ENCODE measurements at regions not wholly inside any gene's neighbourhood (a gene's known extent, or its start where the extent isn't known, plus 50 kb on each side); places are given as distances from the start of the nearest gene placed in this dataset.
"Not testable (repeated sequence)": the region's sequence is repeated elsewhere in the genome, so short reads cannot be mapped to it uniquely, and the experiment has no call there.

DNA sequence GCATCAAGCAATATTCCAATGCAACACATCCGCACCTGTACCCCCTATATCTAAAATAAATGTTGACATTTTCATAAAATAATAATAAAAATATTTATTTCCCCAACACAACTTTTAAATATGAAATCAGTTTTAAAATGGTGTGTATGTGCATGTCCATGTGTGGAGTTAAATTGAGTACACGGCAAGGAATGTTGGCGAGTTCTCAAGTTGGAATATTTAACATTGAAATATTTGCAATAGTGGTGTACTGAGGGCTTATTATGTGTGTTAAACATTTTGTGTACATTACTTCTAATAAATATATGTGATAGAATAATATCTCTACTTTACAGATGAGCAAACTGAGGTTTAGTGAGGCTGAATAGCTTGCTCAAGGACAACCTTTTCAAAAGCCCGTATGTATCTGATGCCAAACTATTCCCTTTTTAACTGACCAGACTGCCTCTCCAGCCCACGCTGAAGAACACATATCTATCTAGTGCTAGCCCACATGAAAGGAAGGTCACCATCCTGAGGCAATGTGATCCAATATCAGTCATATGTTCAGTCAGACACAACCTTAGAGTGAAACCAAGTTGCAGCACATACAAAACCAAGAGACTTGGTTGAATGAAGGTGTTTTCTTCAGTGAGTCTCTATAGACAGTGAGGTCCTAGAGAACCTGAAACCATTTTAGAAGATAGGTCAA lies 192.2 kb upstream of the CDH11 start:
- ChIA-PET POLR2A (no interaction called here), CTCF (no interaction called here)
- peaks cover 0 to 10% (median 9%) of the 10 kb centered on the region in 3 donors for H3K9me3 Mint-ChIP-seq
- no CpG with 5 or more reads among the region's 5 CpGs for WGBS (ENCODE audit: insufficient coverage)
- no peaks in the 10 kb centered on the region for H3K36me3 ChIP-seq (ENCODE audit: control insufficient read depth in 2 of 2, extremely low read depth in 1 of 2, insufficient read depth in 1 of 2, low read length in 1 of 2)
- H3K36me3 Mint-ChIP-seq = no peaks in the 10 kb centered on the region
- no peak overlapping the region for H3K4me3 Mint-ChIP-seq
- H3K4me1 Mint-ChIP-seq = no peaks in the 10 kb centered on the region
- H3K9me3 ChIP-seq = no peaks in the 10 kb centered on the region
- DNase-seq (no peak), ATAC-seq (replicated peaks in 1 of 4) (no peak)
- no peaks in the 10 kb centered on the region for H3K27me3 ChIP-seq (replicated peaks in 1 of 2; ENCODE audit: control insufficient read depth in 2 of 2, extremely low read depth in 1 of 2, insufficient read depth in 2 of 2, low read length in 1 of 2)
- no peaks in the 10 kb centered on the region for H3K4me1 ChIP-seq (ENCODE audit: control insufficient read depth in 1 of 2, extremely low read depth in 1 of 2, insufficient read depth in 2 of 2, low read length in 2 of 2)
- no peaks in the 10 kb centered on the region for H3K27me3 Mint-ChIP-seq
- no peak overlapping the region for H3K27ac Mint-ChIP-seq
- H3K27ac ChIP-seq (ENCODE audit: low read length) = no peak overlapping the region
- no peak overlapping the region for H3K4me3 ChIP-seq (ENCODE audit: control insufficient read depth in 1 of 2, extremely low read depth in 1 of 2, low read length in 1 of 2)

DNA sequence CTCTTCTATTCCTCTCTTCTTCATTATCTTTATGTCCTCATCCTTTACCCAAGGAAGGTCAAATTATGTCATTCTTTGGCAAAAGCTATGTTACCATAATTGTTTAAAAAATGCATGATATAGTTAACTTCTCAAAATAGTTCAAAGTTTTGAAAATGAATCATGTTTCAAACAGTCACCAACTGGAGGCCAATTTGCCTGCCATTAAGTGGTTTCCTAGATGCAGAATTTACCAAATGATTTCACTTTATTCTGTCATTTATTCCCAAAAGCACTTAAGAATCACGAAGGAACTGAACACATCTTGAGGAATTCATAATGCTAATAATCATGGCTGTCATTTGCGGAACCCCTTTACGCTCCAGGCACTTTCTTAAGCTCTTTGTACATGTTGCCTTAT lies 190.9 kb upstream of the CDH11 start:
- H3K27me3 Mint-ChIP-seq = no peaks in the 10 kb centered on the region
- CTCF ChIA-PET = no interaction called here

DNA sequence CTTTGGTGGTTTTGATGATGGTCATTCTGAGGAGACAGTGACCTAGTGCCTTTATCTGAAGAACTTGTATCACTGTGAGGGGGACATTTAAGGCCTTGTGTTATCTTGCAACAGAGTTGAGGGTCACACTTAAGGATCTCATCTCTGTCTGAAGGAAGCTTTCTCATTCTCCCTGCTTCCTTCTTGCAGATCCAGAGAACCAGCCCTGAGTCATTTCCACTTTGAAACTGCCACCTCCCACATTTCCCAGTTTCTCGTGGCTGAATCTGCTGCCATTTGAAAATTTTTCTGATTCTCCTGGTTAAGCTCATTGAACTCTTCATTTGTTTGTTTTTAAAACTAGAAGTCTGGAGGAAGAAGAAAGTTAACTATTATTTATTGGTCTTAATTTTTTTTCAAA lies 190.2 kb upstream of the CDH11 start:
- CTCF ChIA-PET = no interaction called here
- no peak for ATAC-seq (replicated peaks in 1 of 4)
- Histone ChIP-seq H3K27me3 (replicated peaks in 1 of 2; ENCODE audit: control insufficient read depth in 2 of 2, extremely low read depth in 1 of 2, insufficient read depth in 2 of 2, low read length in 1 of 2) (no peaks in the 10 kb centered on the region), H3K27ac (ENCODE audit: low read length) (no peak overlapping the region), H3K9me3 (no peaks in the 10 kb centered on the region), H3K4me1 (ENCODE audit: control insufficient read depth in 1 of 2, extremely low read depth in 1 of 2, insufficient read depth in 2 of 2, low read length in 2 of 2) (no peaks in the 10 kb centered on the region), H3K4me3 (ENCODE audit: control insufficient read depth in 1 of 2, extremely low read depth in 1 of 2, low read length in 1 of 2) (no peak overlapping the region), H3K36me3 (ENCODE audit: control insufficient read depth in 2 of 2, extremely low read depth in 1 of 2, insufficient read depth in 1 of 2, low read length in 1 of 2) (no peaks in the 10 kb centered on the region)
- Mint-ChIP-seq H3K4me1 (no peaks in the 10 kb centered on the region), H3K4me3 (no peak overlapping the region), H3K27ac (no peak overlapping the region), H3K27me3 (no peaks in the 10 kb centered on the region), H3K9me3 (peaks cover 0 to 9% (median 8%) of the 10 kb centered on the region in 3 donors), H3K36me3 (no peaks in the 10 kb centered on the region)
- no peak for DNase-seq
- WGBS (ENCODE audit: insufficient coverage) = no CpG with 5 or more reads among the region's 1 CpG
- POLR2A ChIA-PET = no interaction called here

More for the DNA sequence above, 190.9 kb upstream of the CDH11 start:
- no peak for ATAC-seq (replicated peaks in 1 of 4)
- Mint-ChIP-seq H3K4me1 (no peaks in the 10 kb centered on the region), H3K27ac (no peak overlapping the region), H3K9me3 (peaks cover 0 to 10% (median 9%) of the 10 kb centered on the region in 3 donors), H3K36me3 (no peaks in the 10 kb centered on the region), H3K4me3 (no peak overlapping the region)
- Histone ChIP-seq H3K4me1 (ENCODE audit: control insufficient read depth in 1 of 2, extremely low read depth in 1 of 2, insufficient read depth in 2 of 2, low read length in 2 of 2) (no peaks in the 10 kb centered on the region), H3K4me3 (ENCODE audit: control insufficient read depth in 1 of 2, extremely low read depth in 1 of 2, low read length in 1 of 2) (no peak overlapping the region), H3K27ac (ENCODE audit: low read length) (no peak overlapping the region), H3K36me3 (ENCODE audit: control insufficient read depth in 2 of 2, extremely low read depth in 1 of 2, insufficient read depth in 1 of 2, low read length in 1 of 2) (no peaks in the 10 kb centered on the region), H3K9me3 (no peaks in the 10 kb centered on the region), H3K27me3 (replicated peaks in 1 of 2; ENCODE audit: control insufficient read depth in 2 of 2, extremely low read depth in 1 of 2, insufficient read depth in 2 of 2, low read length in 1 of 2) (no peaks in the 10 kb centered on the region)
- POLR2A ChIA-PET = no interaction called here
- WGBS (ENCODE audit: insufficient coverage) = no CpG with 5 or more reads among the region's 3 CpGs
- DNase-seq = no peak

DNA sequence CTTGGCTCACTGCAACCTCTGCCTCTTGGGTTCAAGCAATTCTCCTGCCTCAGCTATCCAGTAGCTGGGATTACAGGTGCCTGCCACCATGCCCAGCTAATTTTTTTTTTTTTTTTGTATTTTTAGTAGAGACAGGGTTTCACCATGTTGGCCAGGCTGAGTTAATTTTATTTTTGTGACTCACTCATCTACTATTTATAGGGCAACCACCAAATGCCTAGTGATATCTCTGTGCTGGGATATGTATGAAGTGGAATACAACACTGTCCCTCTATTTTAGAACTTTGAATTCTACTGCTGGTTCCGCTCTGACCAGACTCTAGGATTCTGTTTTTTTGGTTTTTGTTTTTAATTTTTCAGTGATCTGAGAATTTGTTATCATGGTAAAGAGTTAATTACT lies 188.6 kb upstream of the CDH11 start:
- H3K4me1 Mint-ChIP-seq; H3K27me3 Mint-ChIP-seq; ATAC-seq (replicated peaks in 1 of 4); H3K4me3 ChIP-seq (ENCODE audit: control insufficient read depth in 1 of 2, extremely low read depth in 1 of 2, low read length in 1 of 2); H3K27ac ChIP-seq (ENCODE audit: low read length); H3K27me3 ChIP-seq (replicated peaks in 1 of 2; ENCODE audit: control insufficient read depth in 2 of 2, extremely low read depth in 1 of 2, insufficient read depth in 2 of 2, low read length in 1 of 2); H3K36me3 ChIP-seq (ENCODE audit: control insufficient read depth in 2 of 2, extremely low read depth in 1 of 2, insufficient read depth in 1 of 2, low read length in 1 of 2); H3K36me3 Mint-ChIP-seq; H3K4me3 Mint-ChIP-seq; POLR2A ChIA-PET; H3K4me1 ChIP-seq (ENCODE audit: control insufficient read depth in 1 of 2, extremely low read depth in 1 of 2, insufficient read depth in 2 of 2, low read length in 2 of 2); DNase-seq; H3K9me3 ChIP-seq; H3K27ac Mint-ChIP-seq: not testable (repeated sequence)
- H3K9me3 Mint-ChIP-seq = peaks cover 0 to 14% (median 5%) of the 10 kb centered on the region in 3 donors
- WGBS (ENCODE audit: insufficient coverage) = no CpG with 5 or more reads among the region's 1 CpG
- CTCF ChIA-PET = interaction anchor here in 1 of 2 donors (0.6 kb wide), 1 partner anchor 13 kb away, joined by 3 read pairs; no protein-coding TSS in a partner anchor

DNA sequence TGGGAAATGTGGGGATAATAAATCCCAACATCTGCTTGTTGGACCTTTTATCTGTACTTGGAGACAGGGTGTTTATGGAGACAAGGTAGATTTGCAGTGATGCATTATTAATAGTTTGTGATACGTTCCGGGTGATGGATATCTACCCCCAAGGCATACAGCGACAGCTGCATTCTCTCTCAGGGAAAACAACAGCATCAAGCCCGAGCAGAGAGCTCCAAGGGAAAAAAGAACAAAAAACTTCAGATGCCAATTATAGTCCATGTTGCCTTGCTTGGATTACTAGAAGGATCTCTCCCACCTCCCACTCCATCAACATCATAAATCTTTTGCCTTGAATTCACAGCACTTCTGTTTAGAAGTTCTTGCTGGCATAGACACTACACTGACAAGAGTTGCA lies 187.5 kb upstream of the CDH11 start:
- WGBS (ENCODE audit: insufficient coverage) = no CpG with 5 or more reads among the region's 4 CpGs
- DNase-seq = no peak
- H3K36me3 ChIP-seq (ENCODE audit: control insufficient read depth in 2 of 2, extremely low read depth in 1 of 2, insufficient read depth in 1 of 2, low read length in 1 of 2) = no peaks in the 10 kb centered on the region
- ChIA-PET POLR2A (no interaction called here), CTCF (no interaction called here)
- Mint-ChIP-seq H3K4me3 (no peak overlapping the region), H3K9me3 (peaks cover 0 to 14% (median 5%) of the 10 kb centered on the region in 3 donors), H3K27me3 (no peaks in the 10 kb centered on the region), H3K4me1 (no peaks in the 10 kb centered on the region), H3K36me3 (no peaks in the 10 kb centered on the region), H3K27ac (no peak overlapping the region)
- H3K27ac ChIP-seq (ENCODE audit: low read length) = no peak overlapping the region
- H3K9me3 ChIP-seq = no peaks in the 10 kb centered on the region
- H3K4me1 ChIP-seq (ENCODE audit: control insufficient read depth in 1 of 2, extremely low read depth in 1 of 2, insufficient read depth in 2 of 2, low read length in 2 of 2) = no peaks in the 10 kb centered on the region
- no peak for ATAC-seq (replicated peaks in 1 of 4)
- H3K4me3 ChIP-seq (ENCODE audit: control insufficient read depth in 1 of 2, extremely low read depth in 1 of 2, low read length in 1 of 2) = no peak overlapping the region
- H3K27me3 ChIP-seq (replicated peaks in 1 of 2; ENCODE audit: control insufficient read depth in 2 of 2, extremely low read depth in 1 of 2, insufficient read depth in 2 of 2, low read length in 1 of 2) = no peaks in the 10 kb centered on the region

DNA sequence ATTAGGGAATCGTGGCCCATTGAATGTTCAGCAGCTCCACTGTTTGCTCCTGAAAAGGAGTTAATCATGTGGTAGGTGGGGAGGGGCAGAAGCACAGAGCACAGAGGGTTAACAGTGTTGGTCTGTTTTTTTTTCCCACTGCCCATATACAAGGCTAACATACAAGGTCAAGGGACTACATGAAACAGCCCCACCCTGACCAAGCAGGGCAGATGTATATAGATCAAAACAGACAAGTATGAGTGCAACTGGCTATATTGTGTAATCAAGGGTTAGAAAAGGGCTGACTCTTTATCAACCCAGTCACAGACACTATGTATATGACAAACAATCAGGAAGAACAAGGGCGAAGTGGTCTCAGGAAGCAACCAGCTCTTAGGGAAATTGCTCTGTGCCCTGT lies 186.6 kb upstream of the CDH11 start:
- Mint-ChIP-seq H3K4me1 (no peaks in the 10 kb centered on the region), H3K9me3 (peaks cover 0 to 14% (median 5%) of the 10 kb centered on the region in 3 donors), H3K27me3 (no peaks in the 10 kb centered on the region), H3K4me3 (no peak overlapping the region), H3K36me3 (no peaks in the 10 kb centered on the region), H3K27ac (no peak overlapping the region)
- DNase-seq = no peak
- POLR2A ChIA-PET = no interaction called here
- CTCF ChIA-PET = no interaction called here
- WGBS (ENCODE audit: insufficient coverage) = 0% methylated on average over 1 of the region's 2 CpGs
- Histone ChIP-seq H3K36me3 (ENCODE audit: control insufficient read depth in 2 of 2, extremely low read depth in 1 of 2, insufficient read depth in 1 of 2, low read length in 1 of 2) (no peaks in the 10 kb centered on the region), H3K4me3 (ENCODE audit: control insufficient read depth in 1 of 2, extremely low read depth in 1 of 2, low read length in 1 of 2) (no peak overlapping the region), H3K9me3 (no peaks in the 10 kb centered on the region), H3K27me3 (replicated peaks in 1 of 2; ENCODE audit: control insufficient read depth in 2 of 2, extremely low read depth in 1 of 2, insufficient read depth in 2 of 2, low read length in 1 of 2) (no peaks in the 10 kb centered on the region), H3K27ac (ENCODE audit: low read length) (no peak overlapping the region), H3K4me1 (ENCODE audit: control insufficient read depth in 1 of 2, extremely low read depth in 1 of 2, insufficient read depth in 2 of 2, low read length in 2 of 2) (no peaks in the 10 kb centered on the region)
- no peak for ATAC-seq (replicated peaks in 1 of 4)

DNA sequence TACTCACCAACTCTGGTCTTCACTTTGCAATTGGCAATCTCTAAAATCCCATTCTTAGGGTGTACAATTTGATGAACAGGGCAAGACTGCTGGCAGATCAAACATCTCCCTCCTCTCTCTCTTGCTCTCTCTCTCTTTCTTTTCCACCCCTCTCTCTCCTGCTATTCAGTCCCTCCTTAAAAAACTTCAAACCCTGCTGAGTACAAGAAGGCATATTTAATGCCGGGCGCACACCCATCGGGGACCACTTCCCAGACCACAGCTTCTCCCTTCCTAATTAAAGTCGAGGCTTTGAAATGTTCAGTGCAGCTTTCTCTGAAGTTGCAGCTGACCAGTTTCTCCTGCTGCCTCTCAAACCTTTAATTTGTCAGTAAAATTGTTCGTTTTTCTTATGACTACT lies 185.4 kb upstream of the CDH11 start:
- Histone ChIP-seq H3K36me3 (ENCODE audit: control insufficient read depth in 2 of 2, extremely low read depth in 1 of 2, insufficient read depth in 1 of 2, low read length in 1 of 2) (no peaks in the 10 kb centered on the region), H3K9me3 (no peaks in the 10 kb centered on the region), H3K27ac (ENCODE audit: low read length) (no peak overlapping the region), H3K4me3 (ENCODE audit: control insufficient read depth in 1 of 2, extremely low read depth in 1 of 2, low read length in 1 of 2) (no peak overlapping the region), H3K27me3 (replicated peaks in 1 of 2; ENCODE audit: control insufficient read depth in 2 of 2, extremely low read depth in 1 of 2, insufficient read depth in 2 of 2, low read length in 1 of 2) (no peaks in the 10 kb centered on the region), H3K4me1 (ENCODE audit: control insufficient read depth in 1 of 2, extremely low read depth in 1 of 2, insufficient read depth in 2 of 2, low read length in 2 of 2) (no peaks in the 10 kb centered on the region)
- Mint-ChIP-seq H3K27me3 (no peaks in the 10 kb centered on the region), H3K36me3 (no peaks in the 10 kb centered on the region), H3K9me3 (peaks cover 6 to 16% (median 11%) of the 10 kb centered on the region in 3 donors), H3K4me1 (no peaks in the 10 kb centered on the region), H3K4me3 (no peak overlapping the region), H3K27ac (no peak overlapping the region)
- ChIA-PET CTCF (no interaction called here), POLR2A (no interaction called here)
- no peak for DNase-seq
- 55% methylated on average over 5 of the region's 5 CpGs for WGBS (ENCODE audit: insufficient coverage)
- no peak for ATAC-seq (replicated peaks in 1 of 4)

Data from T-cell (primary cell).